Mesothelial cell of epicardium (in vitro differentiated cells): ENCODE measurements at regions not wholly inside any gene's neighbourhood (a gene's known extent, or its start where the extent isn't known, plus 50 kb on each side); places are given as distances from the start of the nearest gene placed in this dataset.

Source experiments
- DNase-seq, 2 experiments: peaks; one replicate each; pipeline ENCODE4 v3.0.0; 2021; ENCODE audit warnings: low spot score in 2 of 2; ENCODE audit not compliant: unreplicated experiment in 2 of 2
- H3K27ac Mint-ChIP-seq: 2 replicates; pipeline ENCODE4 v1.8.0; 2021; ENCODE audit warnings: mixed read lengths
- H3K27me3 Mint-ChIP-seq: 2 replicates; pipeline ENCODE4 v1.8.0; 2021; ENCODE audit warnings: low read depth, mixed read lengths
- H3K36me3 Mint-ChIP-seq: 2 replicates; pipeline ENCODE4 v1.8.0; 2021; ENCODE audit warnings: mixed read lengths
- H3K4me1 Mint-ChIP-seq: 2 replicates; pipeline ENCODE4 v1.8.0; 2021; ENCODE audit warnings: mixed read lengths
- H3K4me3 Mint-ChIP-seq: 2 replicates; pipeline ENCODE4 v1.8.0; 2021; ENCODE audit warnings: mild to moderate bottlenecking, moderate library complexity, mixed read lengths
- H3K9me3 Mint-ChIP-seq: 2 replicates; pipeline ENCODE4 v1.8.0; 2021; ENCODE audit warnings: mixed read lengths
- TF ChIP-seq, protein P1 (sequence below): fragments of 200-600 bp; sonication (generic); IDR thresholded peaks from one replicate; pipeline ENCODE4 v1.5.0; 2021; ENCODE audit warnings: antibody characterized with exemption; ENCODE audit not compliant: unreplicated experiment

DNA sequence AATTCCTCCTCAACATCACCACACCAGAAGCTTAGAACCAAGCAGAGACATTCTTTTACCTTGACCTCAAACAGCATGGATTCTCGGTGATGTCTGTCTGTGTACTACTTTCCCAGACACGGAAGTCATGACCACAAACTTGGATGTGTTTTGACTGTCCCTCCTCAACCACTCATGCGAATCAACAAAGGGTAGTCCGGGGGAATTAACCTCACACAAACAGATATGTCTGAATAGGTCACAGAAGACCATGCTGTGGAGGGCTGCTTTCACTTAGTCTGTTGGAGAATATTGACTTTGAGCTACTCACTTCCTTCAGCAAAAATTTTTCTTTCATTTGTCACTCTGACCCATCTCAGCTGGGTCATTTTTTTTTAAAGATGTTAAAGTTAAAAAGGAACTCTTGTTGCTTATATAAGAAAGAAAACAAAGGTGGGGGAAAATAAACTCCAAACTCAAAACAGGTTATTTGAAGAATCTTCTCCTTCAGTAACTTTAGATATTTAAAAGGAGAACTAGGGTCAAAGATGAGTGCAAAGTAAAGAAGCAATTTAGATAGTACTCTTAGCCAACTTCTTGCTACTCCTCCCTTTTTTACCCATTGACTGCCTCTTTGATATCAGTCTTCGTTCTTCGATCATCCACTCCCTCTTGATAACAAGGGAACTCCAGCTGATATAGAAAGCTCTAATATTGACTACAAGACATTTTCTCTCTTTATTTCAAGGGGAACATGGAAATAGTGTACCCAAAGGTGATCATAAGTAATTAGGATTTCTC lies 343.4 kb upstream of the CDH6 start:
- Mint-ChIP-seq H3K27me3 (peaks cover 2% of the 10 kb centered on the region), H3K9me3 (no peaks in the 10 kb centered on the region), H3K4me1 (no peaks in the 10 kb centered on the region), H3K27ac (no peak overlapping the region), H3K4me3 (no peak overlapping the region), H3K36me3 (no peaks in the 10 kb centered on the region)
- TF ChIP-seq, protein P1, sequence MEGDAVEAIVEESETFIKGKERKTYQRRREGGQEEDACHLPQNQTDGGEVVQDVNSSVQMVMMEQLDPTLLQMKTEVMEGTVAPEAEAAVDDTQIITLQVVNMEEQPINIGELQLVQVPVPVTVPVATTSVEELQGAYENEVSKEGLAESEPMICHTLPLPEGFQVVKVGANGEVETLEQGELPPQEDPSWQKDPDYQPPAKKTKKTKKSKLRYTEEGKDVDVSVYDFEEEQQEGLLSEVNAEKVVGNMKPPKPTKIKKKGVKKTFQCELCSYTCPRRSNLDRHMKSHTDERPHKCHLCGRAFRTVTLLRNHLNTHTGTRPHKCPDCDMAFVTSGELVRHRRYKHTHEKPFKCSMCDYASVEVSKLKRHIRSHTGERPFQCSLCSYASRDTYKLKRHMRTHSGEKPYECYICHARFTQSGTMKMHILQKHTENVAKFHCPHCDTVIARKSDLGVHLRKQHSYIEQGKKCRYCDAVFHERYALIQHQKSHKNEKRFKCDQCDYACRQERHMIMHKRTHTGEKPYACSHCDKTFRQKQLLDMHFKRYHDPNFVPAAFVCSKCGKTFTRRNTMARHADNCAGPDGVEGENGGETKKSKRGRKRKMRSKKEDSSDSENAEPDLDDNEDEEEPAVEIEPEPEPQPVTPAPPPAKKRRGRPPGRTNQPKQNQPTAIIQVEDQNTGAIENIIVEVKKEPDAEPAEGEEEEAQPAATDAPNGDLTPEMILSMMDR = no peak
- no peak for DNase-seq

DNA sequence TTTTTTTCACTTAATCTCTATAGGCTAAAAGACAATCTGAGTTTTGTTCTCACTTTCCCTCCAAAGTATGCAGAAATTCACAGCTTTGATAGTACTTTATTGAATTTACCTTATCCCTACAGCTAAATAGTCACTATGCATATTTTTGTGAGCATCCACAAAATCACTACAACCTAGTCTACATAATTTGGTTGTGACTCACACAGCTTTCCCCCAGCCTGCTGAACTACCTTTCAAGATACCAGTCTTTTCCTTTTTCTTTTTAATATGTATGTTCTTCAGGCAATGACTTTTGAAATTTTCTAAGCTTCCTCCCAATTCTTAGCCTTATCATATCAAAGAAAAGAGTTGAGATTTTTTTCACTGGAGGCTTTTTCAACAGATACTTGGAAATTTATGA lies 347.3 kb upstream of the CDH6 start:
- TF ChIP-seq, protein P1 = no peak
- H3K9me3 Mint-ChIP-seq = no peaks in the 10 kb centered on the region
- H3K27ac Mint-ChIP-seq = no peak overlapping the region
- no peak overlapping the region for H3K4me3 Mint-ChIP-seq
- H3K27me3 Mint-ChIP-seq = no peaks in the 10 kb centered on the region
- no peaks in the 10 kb centered on the region for H3K36me3 Mint-ChIP-seq
- no peaks in the 10 kb centered on the region for H3K4me1 Mint-ChIP-seq
- DNase-seq = no peak

DNA sequence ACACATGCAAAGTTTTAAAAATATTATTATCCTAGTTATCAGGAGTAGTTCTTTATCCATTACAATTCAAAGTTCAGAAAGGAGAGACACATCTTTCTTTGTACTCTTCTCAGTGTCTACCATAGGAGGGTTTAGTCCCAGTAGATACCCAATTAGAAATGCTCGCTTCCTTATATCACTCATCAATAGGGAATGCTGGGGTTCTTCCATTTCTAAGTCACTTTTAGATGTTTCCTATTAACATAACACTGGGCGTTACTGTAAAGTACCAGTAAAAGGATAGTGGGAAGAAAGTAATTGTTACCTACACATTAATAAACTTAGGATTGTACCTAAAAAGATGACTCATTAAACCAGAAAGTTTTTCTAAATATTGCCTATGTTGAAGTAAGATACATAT lies 348.3 kb upstream of the CDH6 start:
- Mint-ChIP-seq H3K27me3 (no peaks in the 10 kb centered on the region), H3K4me3 (no peak overlapping the region), H3K27ac (no peak overlapping the region), H3K36me3 (no peaks in the 10 kb centered on the region), H3K9me3 (no peaks in the 10 kb centered on the region), H3K4me1 (no peaks in the 10 kb centered on the region)
- TF ChIP-seq, protein P1 = no peak
- no peak for DNase-seq

DNA sequence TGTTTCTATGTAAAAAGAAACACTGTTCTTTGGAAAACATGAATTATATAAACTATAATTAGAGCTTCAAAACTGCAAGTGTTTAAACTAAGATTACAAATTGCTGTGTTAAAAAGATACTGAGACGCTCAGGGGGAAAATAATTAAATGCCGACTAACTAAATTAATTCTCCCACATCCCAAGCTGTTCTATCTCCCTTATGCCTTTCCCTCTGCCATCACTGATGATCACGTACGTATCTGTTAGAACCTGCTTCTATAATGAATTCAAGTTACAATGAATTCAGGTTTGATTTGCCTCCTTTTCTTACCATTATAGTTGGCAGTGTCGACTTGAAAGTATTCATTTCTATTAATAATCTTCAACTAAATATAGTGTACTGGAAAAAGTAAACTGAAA lies 349.9 kb upstream of the CDH6 start:
- Mint-ChIP-seq H3K4me1 (no peaks in the 10 kb centered on the region), H3K27ac (no peak overlapping the region), H3K36me3 (no peaks in the 10 kb centered on the region), H3K4me3 (no peak overlapping the region), H3K9me3 (no peaks in the 10 kb centered on the region), H3K27me3 (no peaks in the 10 kb centered on the region)
- no peak for DNase-seq
- TF ChIP-seq, protein P1 = no peak

DNA sequence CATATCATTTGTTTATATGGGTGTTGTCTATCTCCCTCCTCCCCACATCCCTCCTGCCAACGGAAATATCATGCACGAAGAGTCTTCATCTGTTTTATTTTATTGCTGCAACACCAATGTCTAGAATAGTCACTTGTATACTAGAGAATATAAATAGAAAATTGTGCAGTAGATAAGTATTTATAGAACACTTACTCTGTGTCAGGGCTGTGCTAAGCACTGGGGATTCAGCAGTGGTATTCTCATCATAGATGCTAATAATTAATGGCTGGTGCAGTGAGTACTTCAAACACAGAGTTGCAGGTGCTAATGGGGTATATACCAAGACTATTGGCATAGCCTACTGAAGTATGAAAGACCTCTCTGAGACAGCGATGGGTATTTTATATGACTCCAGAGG lies 353.5 kb upstream of the CDH6 start:
- H3K36me3 Mint-ChIP-seq = no peaks in the 10 kb centered on the region
- no peaks in the 10 kb centered on the region for H3K9me3 Mint-ChIP-seq
- no peaks in the 10 kb centered on the region for H3K4me1 Mint-ChIP-seq
- H3K27ac Mint-ChIP-seq = no peak overlapping the region
- no peaks in the 10 kb centered on the region for H3K27me3 Mint-ChIP-seq
- TF ChIP-seq, protein P1 = no peak
- DNase-seq = no peak
- H3K4me3 Mint-ChIP-seq = no peak overlapping the region
